HepG2 (cell line): ENCODE measurements at regions not wholly inside any gene's neighbourhood (a gene's known extent, or its start where the extent isn't known, plus 50 kb on each side); places are given as distances from the start of the nearest gene placed in this dataset.

Experiments
- ATAC-seq: fragments of 200-7000 bp; cut with Tn5 transposase; 3 replicates; pipeline ENCODE4 v1.9.1; 2020; ENCODE audit warnings: mild to moderate bottlenecking, moderate library complexity
- BruUV-seq: library from RNA; stranded (reverse); fragments of 400-500 nt; replicated peaks from 2 replicates; lab custom pipeline; 2021; lab: Mats Ljungman, UMichigan
- CTCF ChIA-PET: fragments of 300-600 bp; formaldehyde crosslinking; extraction: SDS; loops from one replicate; lab custom pipeline; 2021; ENCODE audit warnings: low total read pairs, inconsistent platforms, low intra/inter-chr PET ratio; lab: Yijun Ruan, JAX
- POLR2A ChIA-PET: fragments of 350-600 bp; sonication (Branson Sonifier 250); formaldehyde crosslinking; loops from one replicate; lab custom pipeline; 2020; ENCODE audit warnings: antibody characterized with exemption, inconsistent platforms; lab: Yijun Ruan, JAX
- DNase-seq: peaks from one replicate; pipeline ENCODE4 v3.0.0-alpha.2; 2015; ENCODE audit warnings: low spot score
- FAIRE-seq: peaks from 3 replicates; lab custom pipeline; 2011; peaks lifted over from hg19 to GRCh38; lab: Jason Lieb, UNC
- H2AFZ ChIP-seq: one replicate; pipeline ENCODE4 v1.6.1; 2011; ENCODE audit warnings: low read length, inconsistent platforms
- H3K27ac ChIP-seq: fragments of 300-600 bp; 3 replicates; pipeline ENCODE4 v1.8.0; 2011; ENCODE audit warnings: mixed run types, mild to moderate bottlenecking, mixed read lengths, low read length, inconsistent platforms; ENCODE audit not compliant: insufficient read depth; ENCODE audit errors: extremely low read length
- H3K27me3 ChIP-seq, 2 experiments: fragments of 200-600 bp in 1 of 2; 2 replicates in 1 of 2; 3 replicates in 1 of 2; pipeline versions ENCODE4 v1.6.0 to v1.8.0; 2011; ENCODE audit warnings: low read length in 2 of 2, mild to moderate bottlenecking in 2 of 2, moderate library complexity in 2 of 2, inconsistent platforms in 1 of 2; ENCODE audit not compliant: insufficient read depth in 2 of 2, control insufficient read depth in 1 of 2
- H3K36me3 ChIP-seq, 2 experiments: fragments of 200-600 bp in 1 of 2; replicated peaks in 1 of 2; 2 replicates in 1 of 2; 3 replicates in 1 of 2; pipeline versions ENCODE4 v1.5.1 to v1.8.0; 2011; ENCODE audit warnings: low read length in 2 of 2, inconsistent platforms in 1 of 2; ENCODE audit not compliant: insufficient read depth in 2 of 2, control insufficient read depth in 1 of 2
- H3K4me1 ChIP-seq: 2 replicates; pipeline ENCODE4 v1.5.1; 2012; ENCODE audit warnings: low read length, inconsistent platforms; ENCODE audit not compliant: insufficient read depth
- H3K4me2 ChIP-seq: 2 replicates; pipeline ENCODE4 v1.6.0; 2011; ENCODE audit warnings: low read depth, low read length, inconsistent platforms
- H3K4me3 ChIP-seq, 3 experiments: fragments of 200-600 bp in 1 of 3; sonication (generic), shearing (Covaris generic) in 1 of 3; replicated peaks in 1 of 3; 2 replicates each; pipeline ENCODE4 v1.5.1; 2011 to 2016; ENCODE audit warnings: low read length in 3 of 3, inconsistent platforms in 2 of 3, low read depth in 2 of 3, mild to moderate bottlenecking in 2 of 3, control low read depth in 1 of 3, mixed read lengths in 1 of 3; ENCODE audit not compliant: insufficient read depth in 1 of 3
- H3K79me2 ChIP-seq: one replicate; pipeline ENCODE4 v1.6.1; 2011; ENCODE audit warnings: low read length, inconsistent platforms; ENCODE audit not compliant: insufficient read depth
- H3K9ac ChIP-seq: 2 replicates; pipeline ENCODE4 v1.6.0; 2011; ENCODE audit warnings: mild to moderate bottlenecking, low read depth, low read length, inconsistent platforms; ENCODE audit not compliant: insufficient read depth
- H3K9me3 ChIP-seq: 2 replicates; pipeline ENCODE4 v1.5.1; 2012; ENCODE audit warnings: mild to moderate bottlenecking, low read length
- H4K20me1 ChIP-seq: 2 replicates; pipeline ENCODE4 v1.6.0; 2011; ENCODE audit warnings: inconsistent platforms, mild to moderate bottlenecking, low read length, moderate library complexity; ENCODE audit not compliant: insufficient read depth
- GTF2F1 ChIP-seq: fragments of 150-350 bp; IDR thresholded peaks from 2 replicates; pipeline ENCODE4 v1.6.1; 2014; ENCODE audit warnings: low read length
- ISX ChIP-seq: sonication (generic); formaldehyde crosslinking; conservative IDR thresholded peaks from 2 replicates; pipeline ENCODE4 v1.5.0; 2020; ENCODE audit warnings: missing genetic modification reagents
- PAWR ChIP-seq: sonication (generic); formaldehyde crosslinking; IDR thresholded peaks from 2 replicates; pipeline ENCODE4 v1.4.0; 2020; ENCODE audit warnings: missing genetic modification reagents, mild to moderate bottlenecking, borderline replicate concordance
- PPARG ChIP-seq: conservative IDR thresholded peaks from 2 replicates; pipeline ENCODE4 v1.6.1; 2016; ENCODE audit warnings: missing biosample characterization, missing genetic modification reagents
- PRMT3 ChIP-seq: sonication (generic); formaldehyde crosslinking; IDR thresholded peaks from 2 replicates; pipeline ENCODE4 v1.8.1; 2022; ENCODE audit warnings: low read depth, mild to moderate bottlenecking, moderate library complexity, missing genetic modification reagents, borderline replicate concordance
- SP4 ChIP-seq: sonication (generic); formaldehyde crosslinking; IDR thresholded peaks from 2 replicates; pipeline ENCODE4 v1.8.1; 2023; ENCODE audit warnings: mild to moderate bottlenecking, missing genetic modification reagents
- ZMYM4 ChIP-seq: sonication (generic); formaldehyde crosslinking; IDR thresholded peaks from 2 replicates; pipeline ENCODE4 v1.8.1; 2023; ENCODE audit warnings: mild to moderate bottlenecking, missing genetic modification reagents
- ZNF251 ChIP-seq: sonication (generic); formaldehyde crosslinking; IDR thresholded peaks from 2 replicates; pipeline ENCODE4 v1.9.0; 2021; ENCODE audit warnings: mild to moderate bottlenecking, missing genetic modification reagents
- WGBS: methylation state at CpG from one replicate; pipeline ENCODE4 v1.1.6; 2017; ENCODE audit warnings: low lambda C conversion rate; 5-methylcytosine and 5-hydroxymethylcytosine counted together
- in situ Hi-C: cut with HindIII; loops from 2 replicates; pipeline ENCODE4 v1.10.0; 2017; ENCODE audit warnings: low pct_unique_long_range_greater_than_20kb; ENCODE audit not compliant: extremely low pct_ligation_motif_present
- intact Hi-C: fragments of 100-400 bp; cut with micrococcal nuclease; formaldehyde crosslinking; loops from one replicate; pipeline ENCODE4 v1.10.0; 2022; ENCODE audit not compliant: unreplicated experiment

- Histone ChIP-seq H3K27ac (no peak overlapping the region), H3K9ac (no peak overlapping the region), H3K27me3 (no peaks in the 10 kb centered on the region), H3K4me1 (no peaks in the 10 kb centered on the region), H3K79me2 (no peaks in the 10 kb centered on the region), H3K36me3 (no peaks in the 10 kb centered on the region), H4K20me1 (no peaks in the 10 kb centered on the region), H2AFZ (no peak overlapping the region), H3K4me2 (no peak overlapping the region), H3K9me3 (peaks cover 6% of the 10 kb centered on the region; the same call in 1 of the 2 replicates)
- ChIA-PET CTCF (no interaction called here), POLR2A (no interaction called here)
- intact Hi-C loops, result no loop called here
- ATAC-seq (no peak), FAIRE-seq (no peak), DNase-seq (no peak)
- WGBS, result 18% methylated on average over 1 of the region's 1 CpG
- in situ Hi-C loops, result no loop called here
- TF ChIP-seq PPARG (CRISPR knock-in tag) (no peak), PRMT3 (CRISPR knock-in tag) (no peak), ZNF251 (CRISPR knock-in tag) (no peak), ZMYM4 (CRISPR knock-in tag) (no peak), SP4 (CRISPR knock-in tag) (no peak)
- TF ChIP-seq, all 625 proteins: peak for 0
- no TSS peak for BruUV-seq
- H3K4me3 ChIP-seq, result no peak overlapping the region
These were observed 1274.0 kb upstream of the CRIM1 start for GRCh38 chr2:35081622-35082015.

DNA sequence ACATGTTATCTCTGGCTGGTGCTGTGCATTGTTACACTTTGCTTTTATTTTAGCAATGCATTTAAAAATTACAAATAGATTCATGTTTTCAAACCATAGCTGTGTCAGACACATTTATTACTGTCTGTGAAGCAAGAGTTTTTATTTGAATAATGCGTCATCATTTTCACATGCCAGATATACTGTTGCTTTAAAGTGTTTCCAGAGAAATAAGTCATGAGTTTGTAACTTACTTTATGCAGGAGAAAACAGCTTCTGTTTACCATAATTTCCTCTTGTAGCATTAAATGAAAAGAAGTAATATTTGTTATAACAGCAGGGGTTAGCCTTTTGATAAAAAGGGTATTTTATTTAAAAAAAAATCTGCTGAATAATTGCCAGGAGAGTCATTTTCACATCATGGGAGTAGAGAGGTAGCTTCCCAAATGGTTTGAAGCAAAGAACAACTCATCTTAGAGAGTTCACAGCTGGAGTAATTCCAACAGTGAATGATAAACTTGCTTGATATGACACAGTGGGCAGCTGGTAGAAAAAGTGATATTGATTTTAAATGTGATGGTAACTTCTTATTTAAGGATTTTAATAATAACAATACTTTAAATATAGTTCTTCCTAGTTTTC, 1274.5 kb upstream of the CRIM1 start:
- H3K79me2 ChIP-seq, result no peaks in the 10 kb centered on the region
- H3K27me3 ChIP-seq, result no peaks in the 10 kb centered on the region
- in situ Hi-C loops (no loop called here), intact Hi-C loops (no loop called here)
- ChIA-PET CTCF (no interaction called here), POLR2A (no interaction called here)
- DNase-seq (no peak), FAIRE-seq (no peak), ATAC-seq (no peak)
- no peak overlapping the region for H3K27ac ChIP-seq
- TF ChIP-seq GTF2F1 (no peak), ISX (CRISPR knock-in tag) (no peak), PAWR (CRISPR knock-in tag) (no peak)
- BruUV-seq, result no TSS peak
- no peaks in the 10 kb centered on the region for H3K36me3 ChIP-seq
- H4K20me1 ChIP-seq, result no peaks in the 10 kb centered on the region
- H3K4me2 ChIP-seq, result no peak overlapping the region
- no peak overlapping the region for H3K4me3 ChIP-seq
- WGBS, result 2% methylated on average over 1 of the region's 1 CpG
- no peak overlapping the region for H2AFZ ChIP-seq
- H3K4me1 ChIP-seq, result no peaks in the 10 kb centered on the region
- H3K9ac ChIP-seq, result no peak overlapping the region
- H3K9me3 ChIP-seq, result peaks cover 6% of the 10 kb centered on the region; the same call in 1 of the 2 replicates
